ENCODE measurements at regions not wholly inside any gene's neighbourhood (a gene's known extent, or its start where the extent isn't known, plus 50 kb on each side); places are given as distances from the start of the nearest gene placed in this dataset.

- no TSS peak for BruUV-seq (replicated peaks)
- intact Hi-C loops (cut with micrococcal nuclease; ENCODE audit: unreplicated experiment): no loop called here
These were observed 369.0 kb upstream of the CFAP20DC start for GRCh38 chr3:59418836-59419235.

GRCh38 chr3:59412516-59412915, 362.7 kb upstream of the CFAP20DC start:
- Histone ChIP-seq H3K4me3 (no peak overlapping the region), H3K9me3 (replicated peaks; ENCODE audit: control insufficient read depth, insufficient read depth, low read length) (no peaks in the 10 kb centered on the region), H2AFZ (ENCODE audit: control insufficient read depth, low read depth, low read length) (no peak overlapping the region), H3K9ac (ENCODE audit: control insufficient read depth, insufficient read depth, low read length) (no peak overlapping the region), H3K4me2 (ENCODE audit: control insufficient read depth, insufficient read depth) (no peak overlapping the region), H3K36me3 (ENCODE audit: control insufficient read depth in 2 of 2, insufficient read depth in 2 of 2, low read length in 1 of 2) (no peaks in the 10 kb centered on the region), H3K27me3 (replicated peaks in 1 of 2; ENCODE audit: control insufficient read depth in 2 of 2, insufficient read depth in 2 of 2, low read length in 1 of 2) (no peaks in the 10 kb centered on the region), H3K27ac (ENCODE audit: control insufficient read depth, insufficient read depth) (no peak overlapping the region), H3K79me2 (ENCODE audit: control insufficient read depth, insufficient read depth, low read length) (no peaks in the 10 kb centered on the region), H4K20me1 (ENCODE audit: control insufficient read depth, insufficient read depth) (no peaks in the 10 kb centered on the region), H3K4me1 (ENCODE audit: control insufficient read depth, insufficient read depth, low read length) (peaks cover 10% of the 10 kb centered on the region)
- WGBS (ENCODE audit: insufficient coverage, insufficient replicate concordance, low lambda C conversion rate, missing lambda C conversion rate): 52% methylated on average over 5 of the region's 5 CpGs
- in situ Hi-C loops (cut with MboI): no loop called here
- no TSS peak for BruUV-seq (replicated peaks)
- SMC1A ChIA-PET (ENCODE audit: uncharacterized antibody, unreplicated experiment): interaction anchor here (0.8 to 2.1 kb wide), 14 partner anchors 8 to 163 kb away, joined by 3 to 12 read pairs (median 4); no protein-coding TSS in a partner anchor
- DNase-seq (ENCODE audit: low read depth, low spot score): no peak
- CTCF ChIA-PET: interaction anchor here (0.8 to 1.4 kb wide), 4 partner anchors 8 to 446 kb away, joined by 4 to 6 read pairs (median 4); no protein-coding TSS in a partner anchor
- POLR2A ChIA-PET: interaction anchor here (0.7 to 1.7 kb wide), 4 partner anchors 9 to 71 kb away, joined by 3 to 6 read pairs (median 4); no protein-coding TSS in a partner anchor
- intact Hi-C loops (cut with micrococcal nuclease; ENCODE audit: unreplicated experiment): no loop called here
- RAD21 ChIA-PET (ENCODE audit: unreplicated experiment): interaction anchor here (0.9 to 1.6 kb wide), 2 partner anchors 9 to 38 kb away, joined by 4 read pairs; no protein-coding TSS in a partner anchor
- no peak for FAIRE-seq
- ATAC-seq: no peak
- TF ChIP-seq BCL11A (IDR thresholded peaks at IDR 0.05; ENCODE audit: low read depth, low read length) (no peak), ZZZ3 (IDR thresholded peaks at IDR 0.05; ENCODE audit: control insufficient read depth, insufficient read length, low read depth) (no peak), EP300 (IDR thresholded peaks at IDR 0.05; ENCODE audit: borderline replicate concordance in 1 of 2, control insufficient read depth in 1 of 2, low read depth in 2 of 2, low read length in 2 of 2) (no peak), MXI1 (IDR thresholded peaks at IDR 0.05; ENCODE audit: low read depth, low read length) (no peak), ESRRA (IDR thresholded peaks at IDR 0.05; ENCODE audit: low read length) (no peak), EZH2 (IDR thresholded peaks at IDR 0.05; ENCODE audit: borderline replicate concordance, control insufficient read depth, low read depth, low read length) (no peak), ZNF274 (IDR thresholded peaks at IDR 0.05; ENCODE audit: insufficient read depth, insufficient read length) (no peak), POU2F2 (IDR thresholded peaks at IDR 0.05; ENCODE audit: borderline replicate concordance, low read depth, low read length) (no peak), HDAC2 (IDR thresholded peaks at IDR 0.05) (no peak)
- TF ChIP-seq, protein P1, sequence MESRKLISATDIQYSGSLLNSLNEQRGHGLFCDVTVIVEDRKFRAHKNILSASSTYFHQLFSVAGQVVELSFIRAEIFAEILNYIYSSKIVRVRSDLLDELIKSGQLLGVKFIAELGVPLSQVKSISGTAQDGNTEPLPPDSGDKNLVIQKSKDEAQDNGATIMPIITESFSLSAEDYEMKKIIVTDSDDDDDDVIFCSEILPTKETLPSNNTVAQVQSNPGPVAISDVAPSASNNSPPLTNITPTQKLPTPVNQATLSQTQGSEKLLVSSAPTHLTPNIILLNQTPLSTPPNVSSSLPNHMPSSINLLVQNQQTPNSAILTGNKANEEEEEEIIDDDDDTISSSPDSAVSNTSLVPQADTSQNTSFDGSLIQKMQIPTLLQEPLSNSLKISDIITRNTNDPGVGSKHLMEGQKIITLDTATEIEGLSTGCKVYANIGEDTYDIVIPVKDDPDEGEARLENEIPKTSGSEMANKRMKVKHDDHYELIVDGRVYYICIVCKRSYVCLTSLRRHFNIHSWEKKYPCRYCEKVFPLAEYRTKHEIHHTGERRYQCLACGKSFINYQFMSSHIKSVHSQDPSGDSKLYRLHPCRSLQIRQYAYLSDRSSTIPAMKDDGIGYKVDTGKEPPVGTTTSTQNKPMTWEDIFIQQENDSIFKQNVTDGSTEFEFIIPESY (IDR thresholded peaks at IDR 0.05): no peak

More at GRCh38 chr3:59418836-59419235, 369.0 kb upstream of the CFAP20DC start:
- no peak overlapping the region for H3K27ac ChIP-seq (ENCODE audit: control insufficient read depth, insufficient read depth)
- no peak overlapping the region for H2AFZ ChIP-seq (ENCODE audit: control insufficient read depth, low read depth, low read length)
- SMC1A ChIA-PET (ENCODE audit: uncharacterized antibody, unreplicated experiment): interaction anchor here (0.7 to 1.1 kb wide), 8 partner anchors 8 to 109 kb away, joined by 3 to 9 read pairs (median 4); no protein-coding TSS in a partner anchor
- no peak for DNase-seq (ENCODE audit: low read depth, low spot score)
- H3K36me3 ChIP-seq (ENCODE audit: control insufficient read depth in 2 of 2, insufficient read depth in 2 of 2, low read length in 1 of 2): no peaks in the 10 kb centered on the region
- ATAC-seq: no peak
- no peaks in the 10 kb centered on the region for H3K79me2 ChIP-seq (ENCODE audit: control insufficient read depth, insufficient read depth, low read length)
- POLR2A ChIA-PET: interaction anchor here (1.6 kb wide), 1 partner anchor 38 kb away, joined by 4 read pairs; no protein-coding TSS in a partner anchor
- CTCF ChIA-PET: interaction anchor here (0.8 to 1.6 kb wide), 4 partner anchors 25 to 105 kb away, joined by 3 read pairs; no protein-coding TSS in a partner anchor
- H3K27me3 ChIP-seq (replicated peaks in 1 of 2; ENCODE audit: control insufficient read depth in 2 of 2, insufficient read depth in 2 of 2, low read length in 1 of 2): no peaks in the 10 kb centered on the region
- H3K9ac ChIP-seq (ENCODE audit: control insufficient read depth, insufficient read depth, low read length): no peak overlapping the region
- H4K20me1 ChIP-seq (ENCODE audit: control insufficient read depth, insufficient read depth): no peaks in the 10 kb centered on the region
- 35% methylated on average over 4 of the region's 4 CpGs for WGBS (ENCODE audit: insufficient coverage, insufficient replicate concordance, low lambda C conversion rate, missing lambda C conversion rate)
- RAD21 ChIA-PET (ENCODE audit: unreplicated experiment): interaction anchor here (1.1 to 1.2 kb wide), 2 partner anchors 9 to 21 kb away, joined by 3 read pairs; no protein-coding TSS in a partner anchor
- H3K9me3 ChIP-seq (replicated peaks; ENCODE audit: control insufficient read depth, insufficient read depth, low read length): no peaks in the 10 kb centered on the region; the same call in 2 of the 3 replicates
- no peak overlapping the region for H3K4me2 ChIP-seq (ENCODE audit: control insufficient read depth, insufficient read depth)
- in situ Hi-C loops (cut with MboI): no loop called here
- no peak overlapping the region for H3K4me3 ChIP-seq
- TF ChIP-seq BHLHE40 (IDR thresholded peaks at IDR 0.05; ENCODE audit: borderline replicate concordance in 1 of 2, low read depth in 2 of 2, low read length in 1 of 2): no peak
- no peak for TF ChIP-seq ZNF207 (IDR thresholded peaks at IDR 0.05; ENCODE audit: borderline replicate concordance)
- no peak for TF ChIP-seq STAT3 (IDR thresholded peaks at IDR 0.05; ENCODE audit: low read depth, low read length)
- no peak for TF ChIP-seq NR2C1 (IDR thresholded peaks at IDR 0.05)
- FAIRE-seq: no peak
- H3K4me1 ChIP-seq (ENCODE audit: control insufficient read depth, insufficient read depth, low read length): peaks cover 11% of the 10 kb centered on the region
